SK-N-SH treated with all-trans-retinoic acid at 6 μM for 48 hours (cell line): ENCODE measurements at regions not wholly inside any gene's neighbourhood (a gene's known extent, or its start where the extent isn't known, plus 50 kb on each side); places are given as distances from the start of the nearest gene placed in this dataset.
A peak's percentile ranks its signal among the peaks of the same experiment; 100 is the strongest.
"Not testable (repeated sequence)": the region's sequence is repeated elsewhere in the genome, so short reads cannot be mapped to it uniquely, and the experiment has no call there.

ENCODE experiments used
- ATAC-seq: fragments of 200-7000 bp; cut with Tn5 transposase; 3 replicates; pipeline ENCODE4 v1.9.1; 2020; ENCODE audit warnings: mild to moderate bottlenecking, moderate library complexity
- ARNTL ChIP-seq: fragments of 450-650 bp; formaldehyde crosslinking; IDR thresholded peaks from 2 replicates; pipeline ENCODE4 v1.5.0; 2020; ENCODE audit warnings: low read depth, mild to moderate bottlenecking, moderate library complexity, borderline replicate concordance
- BACH2 ChIP-seq: fragments of 250-450 bp; sonication (Bioruptor Pico); IDR thresholded peaks from 2 replicates; pipeline ENCODE4 v1.9.0; 2021; ENCODE audit warnings: mild to moderate bottlenecking, borderline replicate concordance
- CREB5 ChIP-seq: fragments of 250-450 bp; sonication (Bioruptor Pico); IDR thresholded peaks from 2 replicates; pipeline ENCODE4 v1.5.1; 2020; ENCODE audit warnings: low read depth, mild to moderate bottlenecking, moderate library complexity
- CSDC2 ChIP-seq: fragments of 250-450 bp; sonication (Bioruptor Pico); IDR thresholded peaks from 2 replicates; pipeline ENCODE4 v1.5.0; 2020; ENCODE audit warnings: mild to moderate bottlenecking, moderate library complexity
- ESRRG ChIP-seq: fragments of 250-450 bp; sonication (Bioruptor Pico); IDR thresholded peaks from 2 replicates; pipeline ENCODE4 v1.6.1; 2021; ENCODE audit warnings: mild to moderate bottlenecking
- GLIS3 ChIP-seq: fragments of 250-450 bp; sonication (Bioruptor Pico); IDR thresholded peaks from 2 replicates; pipeline ENCODE4 v1.5.0; 2020; ENCODE audit warnings: mild to moderate bottlenecking, moderate library complexity
- ISL1 ChIP-seq: fragments of 250-450 bp; sonication (Bioruptor Pico); IDR thresholded peaks from 2 replicates; pipeline ENCODE4 v2.1.2; 2022; ENCODE audit warnings: mild to moderate bottlenecking, moderate library complexity
- OSR1 ChIP-seq: fragments of 250-450 bp; sonication (Bioruptor Pico); IDR thresholded peaks from 2 replicates; pipeline ENCODE4 v1.8.0; 2022; ENCODE audit warnings: moderate library complexity, mild to moderate bottlenecking, inconsistent platforms
- PATZ1 ChIP-seq: fragments of 250-450 bp; sonication (Bioruptor Pico); IDR thresholded peaks from 2 replicates; pipeline ENCODE4 v1.8.0; 2020; ENCODE audit warnings: mild to moderate bottlenecking, moderate library complexity, borderline replicate concordance
- POU6F1 ChIP-seq: fragments of 250-450 bp; sonication (Bioruptor Pico); IDR thresholded peaks from 2 replicates; pipeline ENCODE4 v1.8.0; 2021; ENCODE audit warnings: low read depth, mild to moderate bottlenecking, moderate library complexity, borderline replicate concordance
- PPARA ChIP-seq: fragments of 250-450 bp; sonication (Bioruptor Pico); IDR thresholded peaks from 2 replicates; pipeline ENCODE4 v1.5.0; 2020; ENCODE audit warnings: mild to moderate bottlenecking, borderline replicate concordance
- SNAI2 ChIP-seq: fragments of 250-450 bp; sonication (Bioruptor Pico); IDR thresholded peaks from 2 replicates; pipeline ENCODE4 v1.5.0; 2020; ENCODE audit warnings: mild to moderate bottlenecking, moderate library complexity
- TOX ChIP-seq: fragments of 250-450 bp; sonication (Bioruptor Pico); IDR thresholded peaks from 2 replicates; pipeline ENCODE4 v1.8.0; 2021; ENCODE audit warnings: mild to moderate bottlenecking, moderate library complexity, borderline replicate concordance
- TSHZ2 ChIP-seq: fragments of 250-450 bp; sonication (Bioruptor Pico); IDR thresholded peaks from 2 replicates; pipeline ENCODE4 v1.5.0; 2020; ENCODE audit warnings: mild to moderate bottlenecking, moderate library complexity
- ZC3H10 ChIP-seq: fragments of 250-450 bp; sonication (Bioruptor Pico); IDR thresholded peaks from 2 replicates; pipeline ENCODE4 v1.5.1; 2021; ENCODE audit warnings: mild to moderate bottlenecking, moderate library complexity
- ZFP3 ChIP-seq: fragments of 250-450 bp; sonication (Bioruptor Pico); IDR thresholded peaks from 2 replicates; pipeline ENCODE4 v1.5.0; 2020; ENCODE audit warnings: mild to moderate bottlenecking, moderate library complexity
- ZNF565 ChIP-seq: fragments of 450-650 bp; formaldehyde crosslinking; conservative IDR thresholded peaks from 2 replicates; pipeline ENCODE4 v1.5.0; 2020; ENCODE audit warnings: low read depth, mild to moderate bottlenecking, moderate library complexity
- ZNF70 ChIP-seq: fragments of 450-650 bp; formaldehyde crosslinking; IDR thresholded peaks from 2 replicates; pipeline ENCODE4 v1.5.0; 2020; ENCODE audit warnings: mild to moderate bottlenecking, moderate library complexity
- ZNF8 ChIP-seq: fragments of 450-650 bp; formaldehyde crosslinking; IDR thresholded peaks from 2 replicates; pipeline ENCODE4 v1.5.0; 2020; ENCODE audit warnings: mild to moderate bottlenecking, moderate library complexity

- peak; percentile 65 for TF ChIP-seq ISL1
- TF ChIP-seq PPARA, result no peak
- TF ChIP-seq, all 23 proteins: peak for 1
- ATAC-seq, result peak; percentile 43; the same call in 2 of the 3 replicates
These were observed 332.4 kb downstream of the SLC7A11 start for GRCh38 chr4:137909529-137910309.

GRCh38 chr4:137905930-137906329 is 336.2 kb downstream of the SLC7A11 start:
- no peak for TF ChIP-seq ESRRG (CRISPR knock-in tag)
- no peak for TF ChIP-seq ZC3H10 (CRISPR knock-in tag)
- no peak for TF ChIP-seq OSR1 (CRISPR knock-in tag)
- TF ChIP-seq CSDC2 (CRISPR knock-in tag), result no peak
- no peak for TF ChIP-seq PATZ1
- TF ChIP-seq ISL1, result no peak
- no peak for TF ChIP-seq GLIS3 (CRISPR knock-in tag)
- no peak for TF ChIP-seq BACH2 (CRISPR knock-in tag)
- TF ChIP-seq PPARA, result no peak
- TF ChIP-seq ARNTL (CRISPR knock-in tag), result no peak
- no peak for TF ChIP-seq TSHZ2 (CRISPR knock-in tag)
- no peak for TF ChIP-seq ZNF8 (CRISPR knock-in tag)
- no peak for ATAC-seq

- TF ChIP-seq TSHZ2 (CRISPR knock-in tag) (no peak), POU6F1 (CRISPR knock-in tag) (no peak), TOX (CRISPR knock-in tag) (no peak), OSR1 (CRISPR knock-in tag) (no peak), PPARA (no peak), SNAI2 (no peak), CSDC2 (CRISPR knock-in tag) (no peak), ZNF565 (CRISPR knock-in tag) (no peak), ZNF70 (CRISPR knock-in tag) (no peak)
- ATAC-seq, result no peak
These were observed 341.0 kb downstream of the SLC7A11 start for GRCh38 chr4:137901114-137901513.

- TF ChIP-seq ISL1, result peak; percentile 92
- peak; percentile 61; the same call in 1 of the 2 replicates for TF ChIP-seq CREB5 (CRISPR knock-in tag)
- no peak for TF ChIP-seq ZFP3 (CRISPR knock-in tag)
These were observed 345.9 kb downstream of the SLC7A11 start for GRCh38 chr4:137896221-137896737.

GRCh38 chr4:137895515-137895914 is 346.6 kb downstream of the SLC7A11 start:
- not testable (repeated sequence) for ATAC-seq

More at GRCh38 chr4:137896221-137896737, 345.9 kb downstream of the SLC7A11 start:
- ATAC-seq, result no peak
